Tibial nerve (tissue), 4 donors: ENCODE measurements at regions not wholly inside any gene's neighbourhood (a gene's known extent, or its start where the extent isn't known, plus 50 kb on each side); places are given as distances from the start of the nearest gene placed in this dataset.
"Not testable (repeated sequence)": the region's sequence is repeated elsewhere in the genome, so short reads cannot be mapped to it uniquely, and the experiment has no call there.

Experiments used
- CTCF ChIP-seq, 5 experiments: fragments of 200-600 bp in 3 of 5; fragments of 450-650 bp in 2 of 5; sonication (generic) in 3 of 5; IDR thresholded peaks; one replicate each; pipeline ENCODE4 v1.5.1; 2016 to 2019; ENCODE audit warnings: antibody characterized with exemption in 5 of 5, mild to moderate bottlenecking in 3 of 5, moderate library complexity in 2 of 5
- EP300 ChIP-seq, 2 donors: sonication (generic); formaldehyde crosslinking; IDR thresholded peaks; one replicate each; pipeline ENCODE4 v1.6.1; 2017; ENCODE audit warnings: antibody characterized with exemption in 2 of 2, mild to moderate bottlenecking in 1 of 2
- POLR2A ChIP-seq, 2 donors: fragments of 450-650 bp; IDR thresholded peaks; one replicate each; pipeline ENCODE4 v1.6.1; 2017; ENCODE audit warnings: antibody characterized with exemption in 2 of 2, mild to moderate bottlenecking in 2 of 2, moderate library complexity in 2 of 2

DNA sequence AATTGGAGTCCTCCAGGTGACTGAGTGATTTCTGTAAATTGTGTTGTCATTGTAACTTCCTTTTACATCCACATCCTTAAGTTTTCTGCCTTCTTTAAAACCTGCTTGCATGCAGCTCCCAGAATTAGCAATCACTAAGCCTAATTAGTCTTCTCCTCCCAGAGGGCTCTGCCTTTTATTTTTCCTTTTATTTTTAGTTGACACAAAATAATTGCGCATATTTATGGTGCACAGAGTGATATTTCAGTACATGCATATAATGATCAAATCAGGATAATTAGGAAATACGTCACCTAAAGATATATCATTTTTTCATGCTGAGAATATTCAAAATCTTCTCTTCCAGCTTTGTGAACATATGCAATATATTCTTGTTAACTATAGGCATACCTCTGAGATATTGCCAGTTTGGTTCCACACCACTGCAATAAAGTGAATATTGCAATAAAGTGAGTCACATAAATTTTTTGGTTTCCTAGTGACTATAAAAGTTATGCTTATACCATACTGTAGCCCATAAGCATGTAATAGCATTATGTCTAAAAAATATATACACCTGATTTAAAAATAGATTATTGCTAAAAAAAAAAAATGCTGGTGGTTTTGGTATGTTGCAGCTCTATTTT, 210.5 kb downstream of the BCL2L11 start:
- not testable (repeated sequence) for TF ChIP-seq CTCF, POLR2A, EP300 (IDR thresholded peaks at IDR 0.05)
